Calu3 (cell line): ENCODE measurements at regions not wholly inside any gene's neighbourhood (a gene's known extent, or its start where the extent isn't known, plus 50 kb on each side); places are given as distances from the start of the nearest gene placed in this dataset.
A peak's percentile ranks its signal among the peaks of the same experiment; 100 is the strongest.

Experiments used
- BruUV-seq: library from RNA; stranded (reverse); fragments of 400-500 nt; replicated peaks from 2 replicates; lab custom pipeline; 2021; lab: Mats Ljungman, UMichigan
- CTCF ChIA-PET: fragments of 300-600 bp; sonication (Branson Sonifier 250); formaldehyde crosslinking; loops from one replicate; lab custom pipeline; 2022; ENCODE audit warnings: antibody characterized with exemption; lab: Charles Lee
- DNase-seq: peaks from one replicate; pipeline ENCODE4 v3.0.0; 2022
- H3K27ac Mint-ChIP-seq: one replicate; pipeline ENCODE4 v1.8.0; 2022; ENCODE audit warnings: mixed read lengths; ENCODE audit not compliant: unreplicated experiment
- H3K27me3 Mint-ChIP-seq: one replicate; pipeline ENCODE4 v1.8.0; 2022; ENCODE audit warnings: mixed read lengths; ENCODE audit not compliant: unreplicated experiment
- H3K36me3 Mint-ChIP-seq: one replicate; pipeline ENCODE4 v1.8.0; 2022; ENCODE audit warnings: mild to moderate bottlenecking, moderate library complexity, mixed read lengths; ENCODE audit not compliant: insufficient read depth, unreplicated experiment
- H3K4me1 Mint-ChIP-seq: one replicate; pipeline ENCODE4 v1.8.0; 2022; ENCODE audit warnings: mild to moderate bottlenecking, low read depth, mixed read lengths; ENCODE audit not compliant: unreplicated experiment
- H3K4me3 Mint-ChIP-seq: one replicate; pipeline ENCODE4 v1.8.0; 2022; ENCODE audit warnings: mild to moderate bottlenecking, low read depth, moderate library complexity, mixed read lengths; ENCODE audit not compliant: unreplicated experiment
- H3K9me3 Mint-ChIP-seq: one replicate; pipeline ENCODE4 v1.8.0; 2022; ENCODE audit warnings: low read depth, mixed read lengths; ENCODE audit not compliant: unreplicated experiment
- intact Hi-C: fragments of 100-400 bp; cut with micrococcal nuclease; formaldehyde crosslinking; loops from one replicate; pipeline ENCODE4 v1.10.0; 2022; ENCODE audit not compliant: unreplicated experiment
- TF ChIP-seq, protein P1 (sequence below): fragments of 200-600 bp; IDR thresholded peaks from one replicate; pipeline ENCODE4 v1.8.0; 2022; ENCODE audit warnings: antibody characterized with exemption; ENCODE audit not compliant: unreplicated experiment

DNA sequence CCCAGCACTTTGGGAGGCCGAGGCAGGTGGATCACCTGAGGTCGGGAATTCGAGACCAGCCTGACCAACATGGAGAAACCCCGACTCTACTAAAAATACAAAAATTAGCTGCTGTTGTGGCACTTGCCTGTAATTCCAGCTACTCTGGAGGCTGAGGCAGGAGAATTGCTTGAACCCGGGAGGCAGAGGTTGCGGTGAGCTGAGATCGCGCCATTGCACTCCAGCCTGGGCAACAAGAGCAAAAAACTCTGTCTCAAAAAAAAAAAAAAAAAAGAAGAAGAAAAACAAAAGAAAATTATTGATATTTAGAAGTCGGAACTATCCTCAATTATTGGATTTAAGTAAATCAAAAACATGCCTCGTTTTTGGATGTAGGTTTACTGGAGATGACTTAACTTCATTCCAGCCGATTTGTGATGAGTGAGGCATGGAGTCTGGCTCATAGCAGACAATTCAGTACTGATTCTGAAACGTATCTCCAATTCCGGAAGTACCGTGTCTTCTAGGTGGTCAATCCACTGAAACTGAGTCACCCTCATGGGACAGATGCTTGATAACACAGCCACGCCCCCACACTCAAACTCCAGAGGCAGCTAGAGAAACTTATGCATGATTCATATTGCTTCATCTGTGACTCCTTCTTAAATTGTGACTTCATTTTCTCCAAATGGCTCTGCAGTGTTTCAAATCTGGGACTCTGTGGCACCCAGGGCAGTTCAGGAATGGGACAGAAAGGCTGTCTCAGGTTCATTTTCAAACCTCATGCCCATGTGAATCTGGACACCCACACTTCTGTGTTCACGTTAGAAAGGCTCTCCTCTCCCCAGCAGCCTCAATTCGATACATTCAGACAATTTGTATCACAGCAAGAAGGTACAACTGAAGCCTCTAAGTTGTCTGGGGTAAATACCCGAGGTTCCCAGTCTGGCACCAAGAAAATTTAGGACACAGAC lies 110.4 kb upstream of the ARMC2 start:
- TF ChIP-seq, protein P1, sequence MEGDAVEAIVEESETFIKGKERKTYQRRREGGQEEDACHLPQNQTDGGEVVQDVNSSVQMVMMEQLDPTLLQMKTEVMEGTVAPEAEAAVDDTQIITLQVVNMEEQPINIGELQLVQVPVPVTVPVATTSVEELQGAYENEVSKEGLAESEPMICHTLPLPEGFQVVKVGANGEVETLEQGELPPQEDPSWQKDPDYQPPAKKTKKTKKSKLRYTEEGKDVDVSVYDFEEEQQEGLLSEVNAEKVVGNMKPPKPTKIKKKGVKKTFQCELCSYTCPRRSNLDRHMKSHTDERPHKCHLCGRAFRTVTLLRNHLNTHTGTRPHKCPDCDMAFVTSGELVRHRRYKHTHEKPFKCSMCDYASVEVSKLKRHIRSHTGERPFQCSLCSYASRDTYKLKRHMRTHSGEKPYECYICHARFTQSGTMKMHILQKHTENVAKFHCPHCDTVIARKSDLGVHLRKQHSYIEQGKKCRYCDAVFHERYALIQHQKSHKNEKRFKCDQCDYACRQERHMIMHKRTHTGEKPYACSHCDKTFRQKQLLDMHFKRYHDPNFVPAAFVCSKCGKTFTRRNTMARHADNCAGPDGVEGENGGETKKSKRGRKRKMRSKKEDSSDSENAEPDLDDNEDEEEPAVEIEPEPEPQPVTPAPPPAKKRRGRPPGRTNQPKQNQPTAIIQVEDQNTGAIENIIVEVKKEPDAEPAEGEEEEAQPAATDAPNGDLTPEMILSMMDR: no peak
- TSS peak; percentile 90 for BruUV-seq
- Mint-ChIP-seq H3K4me1 (peaks cover 81% of the 10 kb centered on the region), H3K36me3 (peaks cover 51% of the 10 kb centered on the region), H3K4me3 (peak overlapping the region; percentile 56), H3K9me3 (no peaks in the 10 kb centered on the region), H3K27me3 (no peaks in the 10 kb centered on the region), H3K27ac (peak overlapping the region; percentile 99)
- intact Hi-C loops: loop anchor here (5.0 kb wide), 3 partner anchors 44 to 176 kb away; partner anchors contain the start of gene FOXO3
- CTCF ChIA-PET: interaction anchor here (0.6 to 1.3 kb wide), 2 partner anchors 44 to 180 kb away, joined by 3 to 4 read pairs; no protein-coding TSS in a partner anchor
- DNase-seq: peak; percentile 83

DNA sequence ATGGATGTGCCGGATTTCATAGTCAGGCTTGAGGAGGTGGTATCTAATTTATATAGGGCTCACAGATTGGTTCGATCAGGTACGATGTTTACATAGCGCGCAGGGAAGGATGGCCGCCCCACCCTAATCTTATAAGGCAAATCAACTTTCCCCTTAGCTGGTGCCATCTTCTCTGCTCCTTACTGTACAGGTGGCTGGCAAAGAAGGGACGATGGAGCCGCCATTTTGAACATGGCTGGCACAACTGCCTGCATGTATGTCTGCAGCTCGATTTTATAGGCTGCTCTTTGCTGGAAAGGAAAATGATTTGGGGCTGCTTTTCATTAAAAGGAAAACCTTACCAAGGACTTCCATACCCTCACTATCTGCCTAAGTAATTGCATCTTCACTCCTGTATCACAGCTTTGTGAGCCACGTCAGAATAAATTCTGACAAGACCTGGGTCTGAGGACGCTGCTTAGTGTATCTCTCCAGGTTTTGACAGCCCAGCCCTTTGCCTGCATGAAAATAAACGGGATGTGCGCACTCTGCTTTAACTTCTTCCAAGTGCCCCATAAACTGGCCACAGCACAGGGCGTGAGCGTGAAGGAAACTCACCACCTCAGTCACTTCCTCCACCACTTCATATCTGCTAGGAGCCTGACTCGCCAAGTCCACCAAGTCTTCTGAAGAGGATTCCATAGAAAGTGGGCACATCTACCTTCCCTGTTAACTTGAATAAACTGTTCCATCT lies 109.4 kb upstream of the ARMC2 start:
- Mint-ChIP-seq H3K9me3 (no peaks in the 10 kb centered on the region), H3K27ac (peak overlapping the region; percentile 99), H3K4me1 (peaks cover 71% of the 10 kb centered on the region), H3K27me3 (no peaks in the 10 kb centered on the region), H3K36me3 (peaks cover 54% of the 10 kb centered on the region), H3K4me3 (peak overlapping the region; percentile 56)
- no peak for DNase-seq
- CTCF ChIA-PET: interaction anchor here (1.3 kb wide), 1 partner anchor 180 kb away, joined by 4 read pairs; no protein-coding TSS in a partner anchor
- intact Hi-C loops: loop anchor here (5.0 kb wide), 3 partner anchors 43 to 177 kb away; partner anchors contain the start of gene FOXO3
- no TSS peak for BruUV-seq
- TF ChIP-seq, protein P1: no peak

DNA sequence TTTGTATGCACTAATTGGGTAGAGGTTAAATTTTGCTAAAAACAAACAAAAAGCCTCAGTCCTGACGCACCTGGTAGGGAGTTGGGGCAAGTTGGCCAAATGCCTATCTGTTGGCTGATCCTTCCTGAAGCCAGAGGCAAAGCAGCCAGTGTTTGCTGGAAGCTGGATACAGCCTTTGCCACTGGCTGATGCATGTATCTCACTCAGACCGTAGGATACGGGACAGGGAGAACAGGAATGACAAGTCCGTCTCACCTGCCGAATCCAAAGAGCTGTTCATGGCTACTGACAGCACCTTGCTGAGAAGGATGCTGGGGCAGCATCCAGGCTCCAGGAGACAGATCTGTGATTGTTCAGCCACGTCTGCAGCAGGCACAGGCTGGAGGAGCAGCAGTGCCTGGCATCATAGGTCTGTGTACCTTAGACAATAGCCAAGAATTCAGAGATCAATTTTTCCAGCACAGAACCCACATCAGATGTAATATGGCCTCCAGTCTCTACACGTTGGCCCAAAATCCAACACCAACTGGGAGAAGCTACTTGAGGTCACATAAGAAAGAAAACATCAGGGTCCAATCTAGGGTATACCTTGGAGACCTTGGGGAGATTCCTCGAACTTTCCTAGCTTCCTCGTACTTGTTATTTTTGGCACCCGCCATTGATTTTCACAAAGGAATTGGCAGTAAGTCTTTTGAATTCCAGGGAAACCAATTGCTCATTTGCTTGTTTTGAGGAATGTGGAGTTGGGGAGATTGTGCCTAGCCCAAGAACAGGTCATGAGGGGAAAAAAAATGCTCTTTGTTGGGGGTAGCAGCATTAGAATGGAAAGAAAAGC lies 108.5 kb upstream of the ARMC2 start:
- intact Hi-C loops: loop anchor here (5.0 kb wide), 3 partner anchors 43 to 177 kb away; partner anchors contain the start of gene FOXO3
- peak overlapping the region; percentile 56 for H3K4me3 Mint-ChIP-seq
- CTCF ChIA-PET: no interaction called here

More for the DNA sequence above, 108.5 kb upstream of the ARMC2 start:
- Mint-ChIP-seq H3K9me3 (no peaks in the 10 kb centered on the region), H3K36me3 (peaks cover 54% of the 10 kb centered on the region), H3K27ac (peak overlapping the region; percentile 99), H3K4me1 (peaks cover 71% of the 10 kb centered on the region), H3K27me3 (no peaks in the 10 kb centered on the region)
- TF ChIP-seq, protein P1: no peak
- BruUV-seq: no TSS peak
- peak; percentile 60 for DNase-seq
